IgD-negative memory B cell (primary cell): ENCODE measurements at regions not wholly inside any gene's neighbourhood (a gene's known extent, or its start where the extent isn't known, plus 50 kb on each side); places are given as distances from the start of the nearest gene placed in this dataset.
"Not testable (repeated sequence)": the region's sequence is repeated elsewhere in the genome, so short reads cannot be mapped to it uniquely, and the experiment has no call there.

Source experiments
- H3K27ac Mint-ChIP-seq, 3 donors: one replicate each; pipeline ENCODE4 v1.8.0; 2020 to 2022; ENCODE audit warnings: mild to moderate bottlenecking in 3 of 3, mixed read lengths in 3 of 3, moderate library complexity in 1 of 3
- H3K27me3 Mint-ChIP-seq: one replicate; pipeline ENCODE4 v1.8.0; 2021; ENCODE audit warnings: mixed read lengths
- H3K36me3 Mint-ChIP-seq: one replicate; pipeline ENCODE4 v1.8.0; 2020; ENCODE audit warnings: mild to moderate bottlenecking, mixed read lengths
- H3K4me1 Mint-ChIP-seq, 3 donors: one replicate each; pipeline ENCODE4 v1.8.0; 2020 to 2022; ENCODE audit warnings: mixed read lengths in 3 of 3, mild to moderate bottlenecking in 1 of 3
- H3K4me3 Mint-ChIP-seq, 4 donors: one replicate each; pipeline ENCODE4 v1.8.0; 2020 to 2022; ENCODE audit warnings: mild to moderate bottlenecking in 4 of 4, mixed read lengths in 4 of 4, moderate library complexity in 3 of 4
- H3K9me3 Mint-ChIP-seq, 3 donors: one replicate each; pipeline ENCODE4 v1.8.0; 2020 to 2021; ENCODE audit warnings: mixed read lengths in 3 of 3, mild to moderate bottlenecking in 1 of 3

- not testable (repeated sequence) for H3K27ac Mint-ChIP-seq, H3K4me1 Mint-ChIP-seq, H3K9me3 Mint-ChIP-seq, H3K36me3 Mint-ChIP-seq, H3K4me3 Mint-ChIP-seq, H3K27me3 Mint-ChIP-seq
These were observed 68.6 kb upstream of the IZUMO1R start for GRCh38 chr11:94235772-94236171.

GRCh38 chr11:94236416-94236815 lies 68.0 kb upstream of the IZUMO1R start:
- H3K27me3 Mint-ChIP-seq, H3K27ac Mint-ChIP-seq, H3K4me1 Mint-ChIP-seq, H3K4me3 Mint-ChIP-seq, H3K36me3 Mint-ChIP-seq, H3K9me3 Mint-ChIP-seq: not testable (repeated sequence)

GRCh38 chr11:94237447-94238153 lies 66.8 kb upstream of the IZUMO1R start:
- H3K4me1 Mint-ChIP-seq, H3K9me3 Mint-ChIP-seq, H3K27ac Mint-ChIP-seq, H3K4me3 Mint-ChIP-seq, H3K27me3 Mint-ChIP-seq, H3K36me3 Mint-ChIP-seq: not testable (repeated sequence)

GRCh38 chr11:94238154-94238735 lies 66.1 kb upstream of the IZUMO1R start:
- not testable (repeated sequence) for H3K27ac Mint-ChIP-seq, H3K36me3 Mint-ChIP-seq, H3K27me3 Mint-ChIP-seq, H3K4me3 Mint-ChIP-seq, H3K4me1 Mint-ChIP-seq, H3K9me3 Mint-ChIP-seq

- not testable (repeated sequence) for H3K36me3 Mint-ChIP-seq, H3K27me3 Mint-ChIP-seq, H3K9me3 Mint-ChIP-seq, H3K27ac Mint-ChIP-seq, H3K4me1 Mint-ChIP-seq, H3K4me3 Mint-ChIP-seq
These were observed 65.6 kb upstream of the IZUMO1R start for GRCh38 chr11:94238774-94239173.

- Mint-ChIP-seq H3K4me3 (no peak overlapping the region), H3K4me1 (no peaks in the 10 kb centered on the region), H3K36me3 (no peaks in the 10 kb centered on the region), H3K9me3 (peaks cover 0 to 2% (median 0%) of the 10 kb centered on the region in 3 donors), H3K27me3 (no peaks in the 10 kb centered on the region), H3K27ac (no peak overlapping the region)
These were observed 62.5 kb upstream of the IZUMO1R start for GRCh38 chr11:94241896-94242295.

- Mint-ChIP-seq H3K9me3 (peaks cover 0 to 2% (median 0%) of the 10 kb centered on the region in 3 donors), H3K4me1 (no peaks in the 10 kb centered on the region), H3K36me3 (no peaks in the 10 kb centered on the region), H3K27me3 (peaks cover 2% of the 10 kb centered on the region), H3K4me3 (peak overlapping the region in 1 of 4 donors; percentile 20), H3K27ac (no peak overlapping the region)
These were observed 60.5 kb upstream of the IZUMO1R start for GRCh38 chr11:94243571-94244515.

GRCh38 chr11:94245121-94245520 lies 59.3 kb upstream of the IZUMO1R start:
- Mint-ChIP-seq H3K36me3 (no peaks in the 10 kb centered on the region), H3K27ac (no peak overlapping the region), H3K4me1 (no peaks in the 10 kb centered on the region), H3K4me3 (no peak overlapping the region), H3K9me3 (peaks cover 0 to 3% (median 2%) of the 10 kb centered on the region in 3 donors), H3K27me3 (peaks cover 2% of the 10 kb centered on the region)

- peak overlapping the region in 1 of 4 donors; percentile 45 for H3K4me3 Mint-ChIP-seq
- not testable (repeated sequence) for H3K9me3 Mint-ChIP-seq, H3K27me3 Mint-ChIP-seq, H3K4me1 Mint-ChIP-seq, H3K27ac Mint-ChIP-seq, H3K36me3 Mint-ChIP-seq
These were observed 56.1 kb upstream of the IZUMO1R start for GRCh38 chr11:94248301-94248700.

GRCh38 chr11:94254214-94254613 lies 50.2 kb upstream of the IZUMO1R start:
- Mint-ChIP-seq H3K4me1 (no peaks in the 10 kb centered on the region), H3K9me3 (peaks cover 0 to 3% (median 2%) of the 10 kb centered on the region in 3 donors), H3K36me3 (no peaks in the 10 kb centered on the region), H3K4me3 (no peak overlapping the region), H3K27me3 (no peaks in the 10 kb centered on the region), H3K27ac (no peak overlapping the region)
